ENCODE measurements at regions not wholly inside any gene's neighbourhood (a gene's known extent, or its start where the extent isn't known, plus 50 kb on each side); places are given as distances from the start of the nearest gene placed in this dataset.

DNA sequence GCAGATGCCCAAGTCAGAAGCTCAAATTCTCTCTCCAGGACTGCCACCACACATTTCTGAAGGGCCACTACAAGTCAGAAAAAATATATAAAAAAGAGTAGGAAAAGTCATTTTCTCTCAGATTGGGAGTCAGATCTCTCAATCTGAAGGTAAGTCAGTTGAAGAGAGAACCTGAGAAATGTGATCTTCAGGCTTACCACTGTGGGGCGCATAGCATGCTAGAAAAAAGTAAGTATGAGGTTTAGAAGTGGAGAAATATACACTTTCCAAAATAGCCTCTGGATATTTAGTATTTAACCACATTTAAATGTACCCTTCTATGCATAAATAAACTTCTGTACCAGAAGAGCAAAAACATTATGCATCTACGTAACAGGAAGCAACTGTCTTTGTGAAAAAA, 800.7 kb upstream of the CTNND2 start:
- TF ChIP-seq EZH2 (IDR thresholded peaks at IDR 0.05) = no peak
- no peak for TF ChIP-seq RAD21 (IDR thresholded peaks at IDR 0.05; ENCODE audit: low read depth)
- TF ChIP-seq, protein P1, sequence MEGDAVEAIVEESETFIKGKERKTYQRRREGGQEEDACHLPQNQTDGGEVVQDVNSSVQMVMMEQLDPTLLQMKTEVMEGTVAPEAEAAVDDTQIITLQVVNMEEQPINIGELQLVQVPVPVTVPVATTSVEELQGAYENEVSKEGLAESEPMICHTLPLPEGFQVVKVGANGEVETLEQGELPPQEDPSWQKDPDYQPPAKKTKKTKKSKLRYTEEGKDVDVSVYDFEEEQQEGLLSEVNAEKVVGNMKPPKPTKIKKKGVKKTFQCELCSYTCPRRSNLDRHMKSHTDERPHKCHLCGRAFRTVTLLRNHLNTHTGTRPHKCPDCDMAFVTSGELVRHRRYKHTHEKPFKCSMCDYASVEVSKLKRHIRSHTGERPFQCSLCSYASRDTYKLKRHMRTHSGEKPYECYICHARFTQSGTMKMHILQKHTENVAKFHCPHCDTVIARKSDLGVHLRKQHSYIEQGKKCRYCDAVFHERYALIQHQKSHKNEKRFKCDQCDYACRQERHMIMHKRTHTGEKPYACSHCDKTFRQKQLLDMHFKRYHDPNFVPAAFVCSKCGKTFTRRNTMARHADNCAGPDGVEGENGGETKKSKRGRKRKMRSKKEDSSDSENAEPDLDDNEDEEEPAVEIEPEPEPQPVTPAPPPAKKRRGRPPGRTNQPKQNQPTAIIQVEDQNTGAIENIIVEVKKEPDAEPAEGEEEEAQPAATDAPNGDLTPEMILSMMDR (IDR thresholded peaks at IDR 0.05 in 2 of 3, conservative IDR thresholded peaks at IDR 0.05 in 1 of 3; ENCODE audit: borderline replicate concordance in 1 of 3, insufficient read depth in 1 of 3, low read depth in 2 of 3, low read length in 2 of 3) = no peak
- no peak for TF ChIP-seq CEBPB (IDR thresholded peaks at IDR 0.05; ENCODE audit: low read depth)
- TF ChIP-seq JUND (IDR thresholded peaks at IDR 0.05) = no peak
- TF ChIP-seq SRF (IDR thresholded peaks at IDR 0.05; ENCODE audit: low read depth) = no peak
- no peak for TF ChIP-seq POLR2AphosphoS5 (IDR thresholded peaks at IDR 0.05; ENCODE audit: low read depth, low read length)

Measured in HCT116 (cell line).